Cardiac fibroblast (primary cell): ENCODE measurements at regions not wholly inside any gene's neighbourhood (a gene's known extent, or its start where the extent isn't known, plus 50 kb on each side); places are given as distances from the start of the nearest gene placed in this dataset.
"Not testable (repeated sequence)": the region's sequence is repeated elsewhere in the genome, so short reads cannot be mapped to it uniquely, and the experiment has no call there.

Source experiments
- DNase-seq, 2 donors: peaks; one replicate each; pipeline versions ENCODE4 v3.0.0 to v3.0.0-alpha.2; 2010; ENCODE audit warnings: low read depth in 2 of 2
- H3K4me3 ChIP-seq, 2 donors: replicated peaks in 1 of 2; 1 replicate in 1 of 2; 2 replicates in 1 of 2; pipeline ENCODE4 v1.5.1; 2011; ENCODE audit warnings: low read depth in 2 of 2, low read length in 2 of 2, mild to moderate bottlenecking in 2 of 2, moderate library complexity in 1 of 2
- TF ChIP-seq, protein P1 (sequence below): IDR thresholded peaks from one replicate; pipeline ENCODE4 v1.5.1; 2011; ENCODE audit warnings: low read depth, mild to moderate bottlenecking, low read length, inconsistent platforms

DNA sequence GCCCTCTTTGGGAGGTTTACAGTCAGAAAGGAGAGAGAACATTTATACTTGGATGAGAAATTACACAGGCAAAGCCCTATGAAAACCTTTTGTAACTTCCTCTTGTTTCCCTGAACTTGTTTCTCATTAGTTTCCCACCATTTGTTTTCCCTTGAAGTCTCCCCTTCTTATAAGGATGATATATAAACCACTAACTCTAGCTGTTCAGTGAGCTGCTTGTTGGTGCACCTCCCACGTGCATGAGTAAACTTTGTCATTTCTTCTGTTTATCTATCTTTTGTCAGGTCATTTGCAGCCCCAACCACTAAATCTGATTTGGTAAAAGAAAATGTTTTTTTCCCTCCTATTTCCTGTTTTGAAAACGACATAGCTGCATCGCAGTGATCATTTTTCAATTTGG, 919.9 kb downstream of the SLITRK1 start:
- DNase-seq: no peak
- no peak overlapping the region for H3K4me3 ChIP-seq
- TF ChIP-seq, protein P1, sequence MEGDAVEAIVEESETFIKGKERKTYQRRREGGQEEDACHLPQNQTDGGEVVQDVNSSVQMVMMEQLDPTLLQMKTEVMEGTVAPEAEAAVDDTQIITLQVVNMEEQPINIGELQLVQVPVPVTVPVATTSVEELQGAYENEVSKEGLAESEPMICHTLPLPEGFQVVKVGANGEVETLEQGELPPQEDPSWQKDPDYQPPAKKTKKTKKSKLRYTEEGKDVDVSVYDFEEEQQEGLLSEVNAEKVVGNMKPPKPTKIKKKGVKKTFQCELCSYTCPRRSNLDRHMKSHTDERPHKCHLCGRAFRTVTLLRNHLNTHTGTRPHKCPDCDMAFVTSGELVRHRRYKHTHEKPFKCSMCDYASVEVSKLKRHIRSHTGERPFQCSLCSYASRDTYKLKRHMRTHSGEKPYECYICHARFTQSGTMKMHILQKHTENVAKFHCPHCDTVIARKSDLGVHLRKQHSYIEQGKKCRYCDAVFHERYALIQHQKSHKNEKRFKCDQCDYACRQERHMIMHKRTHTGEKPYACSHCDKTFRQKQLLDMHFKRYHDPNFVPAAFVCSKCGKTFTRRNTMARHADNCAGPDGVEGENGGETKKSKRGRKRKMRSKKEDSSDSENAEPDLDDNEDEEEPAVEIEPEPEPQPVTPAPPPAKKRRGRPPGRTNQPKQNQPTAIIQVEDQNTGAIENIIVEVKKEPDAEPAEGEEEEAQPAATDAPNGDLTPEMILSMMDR: no peak

DNA sequence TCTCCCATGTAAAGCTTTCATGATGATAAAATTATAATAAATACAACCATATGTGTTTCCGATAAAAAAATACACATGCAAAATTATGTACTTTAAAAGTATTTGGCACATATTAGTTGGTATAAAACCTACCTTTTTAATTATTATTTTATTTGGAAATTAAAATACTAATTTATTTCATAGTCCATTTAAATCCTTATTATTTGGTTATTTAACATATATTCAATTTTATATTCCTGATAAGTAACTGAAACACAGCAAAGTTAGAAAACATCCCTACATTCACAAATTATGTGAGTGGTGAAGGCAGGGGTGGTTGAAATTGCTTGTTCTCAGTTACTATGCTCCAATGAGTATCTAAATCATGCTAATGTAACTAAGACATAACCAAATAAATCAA, 920.5 kb downstream of the SLITRK1 start:
- no peak for DNase-seq
- TF ChIP-seq, protein P1: no peak
- no peak overlapping the region for H3K4me3 ChIP-seq

DNA sequence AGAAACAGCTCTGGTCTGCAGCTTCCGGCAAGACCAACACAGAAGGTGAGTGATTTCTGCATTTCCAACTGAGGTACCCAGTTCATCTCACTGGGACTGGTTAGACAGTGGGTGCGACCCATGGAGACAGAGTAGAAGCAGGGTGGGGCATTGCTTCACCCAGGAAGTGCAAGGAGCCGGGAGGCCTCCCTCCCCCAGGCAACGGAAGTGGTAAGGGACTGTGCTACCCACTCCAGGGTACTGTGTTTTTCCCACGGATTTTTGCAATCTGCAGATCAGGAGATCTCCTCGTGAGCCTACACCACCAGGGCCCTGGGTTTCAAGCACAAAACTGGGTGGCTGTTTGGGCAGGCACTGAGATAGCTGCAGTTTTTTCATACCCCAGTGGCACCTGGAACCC, 929.9 kb downstream of the SLITRK1 start:
- not testable (repeated sequence) for DNase-seq, H3K4me3 ChIP-seq

DNA sequence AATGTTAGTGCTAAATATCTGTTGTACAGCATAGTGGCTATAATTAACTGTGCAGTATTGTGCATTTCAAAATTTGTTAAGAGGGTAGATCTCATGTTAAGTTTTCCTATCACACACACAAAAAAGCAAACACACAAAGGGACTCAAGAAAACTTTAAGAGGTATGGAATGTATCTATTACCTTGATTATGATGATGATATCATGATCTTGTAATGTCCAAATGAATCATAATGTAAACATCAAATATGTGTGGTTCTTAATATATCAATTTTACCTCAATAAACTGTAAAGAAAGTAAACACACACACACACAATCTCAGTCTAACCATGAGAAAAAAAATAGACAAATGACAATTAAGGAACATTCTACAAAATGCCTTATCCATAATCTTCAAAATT, 934.6 kb downstream of the SLITRK1 start:
- no peak overlapping the region for H3K4me3 ChIP-seq
- no peak for DNase-seq
- TF ChIP-seq, protein P1: no peak

DNA sequence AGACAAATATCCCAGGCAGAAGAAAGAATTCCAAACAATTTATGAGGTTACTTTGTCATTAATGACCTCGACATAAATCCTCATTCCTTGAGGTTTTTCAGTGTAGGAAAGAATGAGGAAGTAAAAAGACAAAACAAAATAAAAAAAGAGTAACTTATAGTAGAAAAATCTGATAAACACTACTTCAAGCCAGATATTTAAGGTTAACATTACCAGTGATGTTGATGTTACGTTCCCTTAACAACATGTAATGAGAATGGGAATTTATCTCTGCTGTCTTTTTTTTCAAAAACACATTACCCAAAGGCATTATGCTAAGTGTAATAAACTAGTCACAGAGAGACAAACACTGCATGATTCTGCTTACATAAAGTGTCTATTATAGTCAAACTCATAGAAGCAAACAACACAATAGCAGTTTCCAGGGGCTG, 935.1 kb downstream of the SLITRK1 start:
- H3K4me3 ChIP-seq: no peak overlapping the region
- TF ChIP-seq, protein P1: no peak
- no peak for DNase-seq

DNA sequence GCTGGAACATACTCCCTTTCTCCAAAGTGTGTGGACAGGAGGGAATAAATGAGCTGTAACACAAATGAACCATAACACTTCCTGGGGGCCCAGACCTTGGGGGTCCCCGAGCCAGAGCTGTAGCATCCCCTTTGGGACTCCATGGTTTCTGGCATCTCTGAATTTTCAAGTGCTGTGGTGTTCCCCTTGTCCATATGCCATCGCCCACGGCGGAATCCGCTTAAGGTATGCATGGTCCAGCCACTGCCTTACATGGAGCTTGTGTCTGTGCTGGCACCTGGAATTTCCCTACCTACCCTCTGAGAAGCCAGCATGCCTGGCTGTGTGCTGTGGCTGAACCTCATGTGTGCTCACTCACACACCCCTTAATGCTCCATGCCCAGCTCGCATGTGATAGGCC, 943.6 kb downstream of the SLITRK1 start:
- no peak overlapping the region for H3K4me3 ChIP-seq
- DNase-seq: no peak
- TF ChIP-seq, protein P1: no peak

DNA sequence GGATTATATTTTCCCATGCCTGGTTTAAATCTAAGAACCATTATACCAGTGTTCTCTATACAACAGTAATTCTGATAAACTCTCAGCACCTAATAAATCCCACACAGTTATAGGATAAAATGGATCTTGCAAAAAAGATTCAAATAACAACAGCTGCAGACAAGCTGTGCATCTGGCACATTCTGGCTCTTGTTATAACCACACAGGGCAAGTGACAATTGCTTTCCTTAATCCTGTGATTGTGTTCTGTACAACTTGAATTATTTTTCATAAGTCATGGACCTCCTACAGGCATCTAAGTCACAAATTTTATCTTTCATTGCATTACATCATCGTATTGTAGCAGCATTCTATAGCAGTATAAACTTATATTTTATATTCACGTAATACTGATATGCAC, 948.3 kb downstream of the SLITRK1 start:
- TF ChIP-seq, protein P1: no peak
- H3K4me3 ChIP-seq: no peak overlapping the region
- no peak for DNase-seq

DNA sequence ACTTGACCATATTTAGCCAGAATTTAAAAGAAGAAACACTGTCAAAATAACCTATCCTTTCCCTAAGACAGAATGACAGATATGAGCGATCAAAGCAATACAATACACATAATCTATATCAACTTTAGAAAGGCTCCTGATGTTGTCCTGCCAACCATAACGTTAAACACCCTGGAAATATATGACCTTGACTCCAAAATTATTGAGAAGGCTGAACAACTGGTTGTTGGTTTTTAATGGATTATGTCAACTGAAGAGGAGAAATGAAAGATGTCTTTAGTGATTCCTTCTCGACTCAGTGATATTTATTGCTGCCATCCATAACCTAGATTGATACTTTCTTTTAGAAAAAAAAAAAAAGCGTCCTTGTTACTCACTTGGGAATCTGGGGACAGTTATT, 957.2 kb downstream of the SLITRK1 start:
- TF ChIP-seq, protein P1: no peak
- no peak overlapping the region for H3K4me3 ChIP-seq
- DNase-seq: no peak
